Brain microvascular endothelial cell (primary cell): ENCODE measurements at regions not wholly inside any gene's neighbourhood (a gene's known extent, or its start where the extent isn't known, plus 50 kb on each side); places are given as distances from the start of the nearest gene placed in this dataset.

ENCODE experiments used
- DNase-seq: peaks from one replicate; pipeline ENCODE4 v3.0.0-alpha.2; 2020
- H3K27ac ChIP-seq: fragments of 250-450 bp; sonication (Bioruptor Pico); 2 replicates; pipeline ENCODE4 v1.5.1; 2020; ENCODE audit warnings: mild to moderate bottlenecking, moderate library complexity
- H3K27me3 ChIP-seq: fragments of 250-450 bp; sonication (Bioruptor Pico); replicated peaks from 2 replicates; pipeline ENCODE4 v1.5.1; 2020; ENCODE audit warnings: mild to moderate bottlenecking
- H3K36me3 ChIP-seq: fragments of 250-450 bp; sonication (Bioruptor Pico); replicated peaks from 2 replicates; pipeline ENCODE4 v1.5.1; 2020; ENCODE audit warnings: mild to moderate bottlenecking
- H3K4me3 ChIP-seq: 2 replicates; pipeline ENCODE4 v1.5.1; 2011; ENCODE audit warnings: low read depth, mild to moderate bottlenecking, control low read depth, low read length, moderate library complexity
- CTCF ChIP-seq: IDR thresholded peaks from 2 replicates; pipeline ENCODE4 v1.5.1; 2011; ENCODE audit warnings: low read depth, mild to moderate bottlenecking, moderate library complexity, low read length, control low read depth, inconsistent platforms; ENCODE audit errors: missing control alignments
- in situ Hi-C: cut with HindIII; loops from 2 replicates; pipeline ENCODE4 v1.10.0; 2017; ENCODE audit warnings: low sequenced_read_pairs, low pct_ligation_motif_present

DNA sequence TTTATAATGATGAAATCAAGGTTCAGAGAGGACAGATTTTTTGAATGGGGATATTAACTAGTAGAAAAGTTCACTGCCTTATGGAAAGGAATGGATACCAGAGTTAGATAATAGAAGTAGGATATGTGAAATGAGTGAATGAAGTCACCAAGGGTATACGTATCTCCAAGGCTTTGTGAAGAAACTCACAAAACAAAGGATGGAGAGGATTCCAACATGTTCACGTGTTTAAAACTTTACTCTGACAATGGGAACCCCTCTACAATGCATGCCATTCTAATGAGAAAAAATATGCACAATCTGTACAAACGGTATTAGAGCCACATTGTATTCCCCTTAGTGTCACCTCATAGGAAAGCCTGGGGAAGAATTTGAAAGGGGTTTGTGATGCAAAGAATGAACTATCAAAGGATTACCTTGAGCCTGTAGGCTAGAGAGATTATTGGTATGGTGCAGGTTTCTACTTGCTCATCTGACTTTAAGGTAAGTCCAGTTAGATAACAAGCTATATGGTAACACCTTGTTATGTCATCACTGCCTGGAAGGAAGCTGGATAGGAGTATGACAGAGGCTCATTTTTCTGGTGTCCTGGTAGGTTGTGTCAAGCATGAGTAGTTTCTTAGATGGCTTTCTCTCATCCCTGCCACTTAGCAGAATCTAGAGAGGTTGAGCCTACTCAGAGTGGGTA, 250.3 kb upstream of the SEMA6A start:
- no peak for TF ChIP-seq CTCF
- H3K36me3 ChIP-seq = no peaks in the 10 kb centered on the region
- in situ Hi-C loops = no loop called here
- no peak for DNase-seq
- H3K4me3 ChIP-seq = no peak overlapping the region
- no peaks in the 10 kb centered on the region for H3K27me3 ChIP-seq
- no peak overlapping the region for H3K27ac ChIP-seq

- in situ Hi-C loops = no loop called here
- TF ChIP-seq CTCF = no peak
- no peak for DNase-seq
- H3K36me3 ChIP-seq = no peaks in the 10 kb centered on the region
- no peak overlapping the region for H3K27ac ChIP-seq
- no peak overlapping the region for H3K4me3 ChIP-seq
- H3K27me3 ChIP-seq = no peaks in the 10 kb centered on the region
These were observed 240.2 kb upstream of the SEMA6A start for GRCh38 chr5:116814626-116815385.

- no peak for DNase-seq
- in situ Hi-C loops = no loop called here
- TF ChIP-seq CTCF = no peak
These were observed 239.3 kb upstream of the SEMA6A start for GRCh38 chr5:116813906-116814305.

DNA sequence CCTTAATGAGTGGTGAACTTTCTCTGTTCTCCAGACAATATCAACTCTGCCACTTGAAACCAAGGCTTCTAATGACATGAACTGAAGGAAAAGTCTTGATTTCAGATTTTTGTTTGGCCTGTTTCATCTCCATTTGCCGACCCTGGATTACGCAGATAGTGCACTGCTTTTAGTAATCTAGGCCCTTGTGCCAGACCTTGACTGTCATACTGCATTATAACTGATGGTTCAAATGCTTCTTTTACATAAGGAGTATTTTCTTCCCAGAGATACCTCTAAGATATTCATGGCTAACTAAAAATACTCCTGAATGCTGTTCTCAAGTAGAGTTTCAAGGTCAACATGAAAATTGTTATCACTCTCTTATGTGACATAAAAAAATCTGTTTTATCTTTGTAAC, 238.7 kb upstream of the SEMA6A start:
- Histone ChIP-seq H3K4me3 (no peak overlapping the region), H3K27ac (no peak overlapping the region), H3K27me3 (no peaks in the 10 kb centered on the region), H3K36me3 (no peaks in the 10 kb centered on the region)
- no peak for DNase-seq
- in situ Hi-C loops = no loop called here
- no peak for TF ChIP-seq CTCF

More at GRCh38 chr5:116813906-116814305, 239.3 kb upstream of the SEMA6A start:
- H3K4me3 ChIP-seq = no peak overlapping the region
- H3K36me3 ChIP-seq = no peaks in the 10 kb centered on the region
- no peaks in the 10 kb centered on the region for H3K27me3 ChIP-seq
- no peak overlapping the region for H3K27ac ChIP-seq

- no peak overlapping the region for H3K27ac ChIP-seq
These were observed 236.3 kb upstream of the SEMA6A start for GRCh38 chr5:116810951-116811350.

More at GRCh38 chr5:116810951-116811350, 236.3 kb upstream of the SEMA6A start:
- in situ Hi-C loops = no loop called here
- TF ChIP-seq CTCF = no peak
- Histone ChIP-seq H3K27me3 (no peaks in the 10 kb centered on the region), H3K36me3 (no peaks in the 10 kb centered on the region), H3K4me3 (no peak overlapping the region)
- DNase-seq = no peak
